ENCODE measurements at regions not wholly inside any gene's neighbourhood (a gene's known extent, or its start where the extent isn't known, plus 50 kb on each side); places are given as distances from the start of the nearest gene placed in this dataset.

DNA sequence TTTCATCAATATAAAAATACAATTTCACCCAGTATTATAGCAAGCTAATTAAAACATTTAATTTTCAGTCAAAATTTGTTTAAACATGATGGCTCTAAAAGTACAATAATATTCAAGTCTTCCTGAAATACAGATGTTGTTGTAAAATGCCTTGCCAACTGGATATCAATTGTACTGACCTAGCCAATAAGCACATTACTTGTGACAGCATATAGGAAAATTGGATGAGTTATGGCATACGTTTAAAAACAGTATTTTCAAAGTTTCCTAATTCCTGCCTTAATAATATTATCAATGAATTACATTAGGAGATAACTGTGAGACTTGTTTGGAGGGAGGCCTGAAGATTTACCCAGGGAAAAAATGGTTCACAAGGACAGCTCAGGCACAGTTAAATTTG, 336.9 kb upstream of the CDH20 start:
- DNase-seq: no peak

DNA sequence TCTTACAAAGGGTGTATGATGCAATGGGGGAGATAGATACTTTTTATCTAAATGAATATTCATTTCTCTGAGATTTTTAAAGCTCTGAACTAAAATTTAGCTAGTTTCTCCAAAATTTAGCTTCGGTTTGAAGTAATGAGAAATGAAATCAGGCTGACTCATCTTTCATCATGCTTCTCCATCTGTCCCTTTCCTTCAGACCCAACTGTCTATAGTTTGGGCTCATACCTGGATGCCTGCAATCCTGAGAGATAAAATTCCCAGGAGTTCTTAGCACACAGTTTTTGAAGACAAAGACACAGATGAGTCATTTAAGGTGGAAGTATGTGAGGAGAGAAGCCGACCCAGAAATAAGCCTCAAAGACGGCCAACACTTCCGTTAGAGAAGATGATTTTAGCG, 336.4 kb upstream of the CDH20 start:
- no peak for DNase-seq

DNA sequence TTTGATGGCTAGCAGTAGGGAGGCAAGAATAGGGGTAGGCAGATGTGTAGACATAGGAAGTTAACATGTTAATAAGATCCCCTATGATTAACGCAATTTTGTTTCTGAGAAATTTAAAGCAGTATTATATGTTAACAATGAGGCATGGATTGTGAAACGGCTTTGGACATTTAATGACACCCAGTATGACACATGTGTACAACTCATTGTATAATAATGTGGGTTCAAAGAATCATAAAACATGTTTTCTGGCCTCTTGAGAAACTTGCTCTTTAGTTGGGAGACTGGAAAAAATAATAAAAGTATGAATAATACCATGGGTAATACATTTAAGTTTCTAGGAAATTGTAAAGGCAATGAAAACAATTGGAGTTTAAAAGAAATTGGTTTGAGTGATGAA, 332.1 kb upstream of the CDH20 start:
- no peak for DNase-seq

DNA sequence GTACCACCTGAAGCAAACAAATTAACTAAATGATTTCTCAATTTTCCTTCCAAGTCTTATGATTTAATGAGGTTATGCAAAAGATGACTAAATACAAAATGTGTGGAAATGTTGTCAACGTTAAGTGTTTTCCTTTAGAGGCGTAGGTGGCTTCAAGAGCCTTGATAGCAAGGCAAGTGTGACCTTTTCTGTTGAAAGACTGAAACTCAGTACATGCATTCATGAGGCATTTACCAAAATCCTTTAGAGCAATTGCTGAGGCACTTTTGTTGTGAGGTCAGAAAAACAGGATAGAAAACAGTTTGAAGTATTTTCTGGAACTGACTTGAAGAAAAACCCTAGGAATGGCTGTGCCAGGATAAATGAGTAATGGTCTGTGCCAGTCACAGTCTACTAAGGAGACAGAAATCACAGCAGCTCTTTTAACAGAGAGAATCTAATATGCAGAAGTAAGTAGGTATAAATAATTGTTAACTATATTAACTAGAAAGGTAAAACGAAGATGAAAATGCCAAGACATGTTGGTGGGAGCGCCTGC, 326.5 kb upstream of the CDH20 start:
- no peak for DNase-seq

DNA sequence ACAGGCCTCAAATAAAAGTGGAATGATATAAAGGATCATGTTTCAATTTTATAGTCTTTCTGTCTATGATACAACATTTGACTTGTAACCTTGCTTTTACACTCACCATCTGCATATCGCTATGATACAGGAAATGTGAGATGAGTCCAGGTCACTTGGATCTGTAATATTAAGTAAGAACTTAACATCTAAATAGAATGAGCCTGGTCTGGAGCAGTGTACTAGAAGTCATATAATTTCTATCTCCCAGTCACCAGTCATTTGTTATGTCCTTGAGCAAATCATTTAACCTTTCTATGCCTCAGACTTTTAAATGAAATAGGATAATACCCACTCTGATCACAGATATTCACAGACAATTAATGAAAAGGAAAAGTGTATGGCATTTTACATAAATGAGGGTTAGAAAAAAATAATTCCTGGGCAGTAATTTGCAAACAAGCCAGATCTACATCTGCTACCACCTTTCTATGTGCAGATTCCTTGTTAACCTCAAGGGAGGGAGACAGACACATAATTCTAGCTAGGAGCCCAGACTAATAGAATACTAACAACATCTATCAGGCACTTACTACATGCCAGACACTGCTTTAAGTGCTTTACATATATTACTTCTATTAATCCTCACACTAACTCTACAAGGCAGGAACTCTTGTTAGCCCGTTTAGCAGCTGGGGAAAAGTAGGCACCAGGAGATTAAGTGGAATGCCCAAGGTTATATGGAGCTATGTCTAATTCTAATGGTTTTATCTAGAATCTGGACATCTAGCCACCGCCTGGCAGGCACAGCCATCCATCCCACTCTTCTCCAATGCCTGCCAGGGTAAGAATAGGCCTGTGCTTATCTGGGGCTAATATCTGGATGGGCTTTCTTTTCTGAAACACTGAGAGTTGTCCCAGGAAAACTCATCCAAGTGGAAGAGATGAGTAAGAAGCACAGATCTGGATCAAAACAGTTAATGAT, 313.6 kb upstream of the CDH20 start:
- DNase-seq: no peak

DNA sequence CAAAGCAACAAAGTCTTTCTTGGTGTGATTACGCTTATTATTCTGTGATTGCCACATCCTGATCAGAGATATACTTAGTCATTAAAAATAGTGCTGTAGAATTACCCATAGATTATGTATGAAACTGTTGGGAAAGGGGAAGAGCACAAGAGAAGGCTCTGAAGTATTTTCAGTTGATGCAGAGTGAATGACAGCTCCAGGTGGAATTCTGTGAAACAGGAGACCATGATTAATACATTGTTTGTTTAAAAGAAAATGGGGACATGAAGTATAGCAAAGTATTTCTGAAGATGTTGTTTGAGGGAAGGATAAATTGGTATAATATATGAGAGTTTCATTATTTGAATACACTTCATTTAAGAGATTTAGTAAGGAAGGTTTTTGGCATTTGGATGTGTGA, 307.6 kb upstream of the CDH20 start:
- no peak for DNase-seq

DNA sequence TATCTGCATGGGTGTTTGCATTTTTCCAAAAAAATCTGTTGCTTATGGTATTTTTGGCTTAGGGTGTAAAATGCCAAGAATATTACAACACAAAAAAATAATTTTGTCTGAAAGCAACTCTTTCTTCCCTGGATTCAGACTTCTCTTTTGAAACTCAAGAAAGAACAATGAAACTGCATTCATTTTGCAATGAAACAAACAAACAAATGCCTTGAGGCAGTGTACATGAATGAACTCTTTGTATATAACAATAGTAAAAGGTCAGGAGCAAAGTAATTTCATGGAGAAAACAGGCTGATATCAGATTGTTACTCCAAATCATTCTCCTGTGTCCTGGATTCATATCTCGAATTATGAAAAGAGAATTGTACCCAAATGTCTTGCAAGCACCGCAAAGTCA, 301.6 kb upstream of the CDH20 start:
- DNase-seq: no peak

DNA sequence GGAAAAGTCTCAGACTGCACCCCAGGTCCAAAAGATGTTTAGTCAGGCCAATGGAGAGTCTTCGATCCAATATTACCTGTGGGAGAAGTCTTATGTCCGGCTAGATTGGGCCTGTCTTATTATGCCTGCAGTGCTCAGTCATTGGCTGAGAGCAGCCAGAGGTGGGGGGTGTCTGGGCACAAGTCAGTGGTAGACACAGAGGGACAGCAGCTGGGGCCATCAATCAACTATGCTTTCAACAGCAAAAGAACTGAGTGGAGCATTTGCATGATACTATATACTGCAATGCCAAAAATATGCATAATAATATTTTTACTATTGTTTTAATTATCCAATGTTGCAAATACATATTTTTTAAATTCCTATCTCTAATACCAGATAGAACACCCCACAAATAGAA, 298.6 kb upstream of the CDH20 start:
- no peak for DNase-seq

DNA sequence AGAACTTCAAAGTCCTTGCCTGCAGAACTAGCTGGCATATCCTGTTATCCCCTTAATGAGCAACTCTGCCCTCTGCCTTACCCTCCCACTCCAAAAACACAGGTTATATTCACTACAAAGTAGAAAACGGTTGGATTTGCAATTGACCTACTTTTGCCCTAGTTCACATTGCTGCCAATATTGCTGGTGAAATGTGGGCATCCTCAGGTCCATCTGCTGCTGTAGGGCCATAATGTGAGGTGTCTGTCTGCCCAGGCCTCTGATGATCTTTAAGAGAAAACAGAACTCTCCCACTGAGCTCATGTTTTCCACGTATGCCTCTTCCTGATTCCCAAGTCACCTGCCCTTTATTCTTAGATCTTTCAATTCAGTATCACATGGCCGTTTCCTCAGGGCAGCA, 294.0 kb upstream of the CDH20 start:
- DNase-seq: no peak

DNA sequence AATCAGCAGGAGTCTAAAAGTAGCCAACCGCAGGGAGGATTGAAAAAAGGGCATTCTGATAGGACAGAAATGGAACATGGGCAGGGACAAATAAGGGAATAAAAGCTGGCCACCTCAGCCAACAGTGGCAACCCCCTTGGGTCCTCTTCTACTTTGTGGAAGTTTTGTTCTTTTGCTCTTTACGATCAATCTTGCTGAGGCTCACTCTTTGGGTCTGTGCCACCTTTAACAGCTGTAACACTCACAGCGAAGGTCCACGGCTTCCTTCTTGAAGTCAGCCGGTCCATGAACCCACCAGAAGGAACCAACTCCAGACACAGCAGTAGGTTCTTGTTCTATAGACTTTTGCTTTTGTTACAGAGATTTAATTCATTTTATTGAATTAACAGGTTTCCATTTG, 285.4 kb upstream of the CDH20 start:
- DNase-seq: no peak

DNA sequence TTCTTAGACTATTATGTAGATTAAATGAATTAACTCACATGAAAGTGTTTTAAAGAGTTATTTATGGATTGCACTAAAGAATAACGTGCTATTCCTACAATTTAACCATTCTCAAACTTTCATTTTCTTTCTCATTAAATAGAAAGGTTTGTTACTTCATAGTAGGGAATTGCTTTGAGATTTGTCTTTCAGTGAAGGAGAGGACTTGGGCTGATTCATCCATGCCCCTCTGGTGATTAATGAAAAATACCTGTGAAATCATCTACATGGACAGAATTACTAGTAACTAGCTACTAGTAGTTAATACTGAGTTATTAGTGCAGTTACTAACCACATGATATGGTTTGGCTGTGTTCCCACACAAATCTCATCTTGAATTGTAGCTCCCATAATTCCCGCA, 275.8 kb upstream of the CDH20 start:
- no peak for DNase-seq

DNA sequence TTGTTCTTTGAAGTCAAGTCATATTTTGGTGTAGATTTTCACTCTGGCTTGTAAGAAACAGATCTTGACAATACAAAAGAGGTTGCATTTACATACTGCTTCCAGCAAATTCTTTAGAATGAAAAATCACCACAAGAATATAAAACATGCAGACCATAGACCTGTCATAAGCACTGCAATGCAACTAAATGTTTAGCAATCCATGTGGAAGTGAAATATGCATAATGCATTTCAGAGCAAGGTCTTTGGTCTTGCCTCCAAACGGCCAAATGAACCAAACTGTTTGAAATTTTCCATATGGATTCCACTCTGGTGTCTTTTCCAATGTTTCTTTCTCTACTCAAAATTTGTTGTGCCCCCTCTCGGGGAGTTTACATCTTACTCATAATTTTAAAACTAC, 271.0 kb upstream of the CDH20 start:
- no peak for DNase-seq

DNA sequence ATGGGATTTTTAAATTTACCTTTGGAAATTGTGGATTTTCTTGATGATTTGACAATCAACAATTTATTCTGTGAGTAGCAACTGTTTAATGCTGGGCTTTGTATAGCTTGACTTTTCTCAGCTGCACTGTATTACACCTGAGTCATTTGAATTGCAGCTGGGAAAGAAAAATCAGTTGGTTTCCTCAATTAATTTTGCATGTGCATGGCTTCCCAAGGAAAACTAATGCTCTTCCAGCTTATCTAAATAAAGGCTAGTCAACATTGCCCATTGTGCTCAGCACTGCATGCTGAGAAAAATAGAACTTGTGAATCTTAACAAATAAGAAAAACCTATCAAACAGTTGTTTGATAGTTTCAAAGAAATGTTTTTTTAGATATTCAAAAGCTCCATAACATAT, 268.3 kb upstream of the CDH20 start:
- DNase-seq: no peak

DNA sequence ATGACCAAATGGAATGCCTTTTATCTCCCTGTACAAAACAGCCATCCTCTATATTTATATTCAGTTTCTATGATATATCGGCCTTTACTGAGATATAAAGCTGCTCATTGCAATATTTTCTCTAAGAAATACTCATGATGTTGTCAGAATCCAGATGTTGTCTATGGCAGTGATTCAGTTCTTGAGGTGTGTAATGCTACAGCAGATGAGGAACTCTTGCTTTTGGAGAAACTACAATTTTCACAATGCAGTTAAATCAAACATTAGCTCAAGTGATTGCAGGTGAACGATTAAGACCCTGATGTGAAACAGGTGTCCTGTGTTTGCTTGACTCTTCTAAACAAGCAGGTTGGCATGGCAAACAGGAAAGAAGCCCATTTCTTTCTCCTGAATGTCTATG, 256.2 kb upstream of the CDH20 start:
- no peak for DNase-seq

DNA sequence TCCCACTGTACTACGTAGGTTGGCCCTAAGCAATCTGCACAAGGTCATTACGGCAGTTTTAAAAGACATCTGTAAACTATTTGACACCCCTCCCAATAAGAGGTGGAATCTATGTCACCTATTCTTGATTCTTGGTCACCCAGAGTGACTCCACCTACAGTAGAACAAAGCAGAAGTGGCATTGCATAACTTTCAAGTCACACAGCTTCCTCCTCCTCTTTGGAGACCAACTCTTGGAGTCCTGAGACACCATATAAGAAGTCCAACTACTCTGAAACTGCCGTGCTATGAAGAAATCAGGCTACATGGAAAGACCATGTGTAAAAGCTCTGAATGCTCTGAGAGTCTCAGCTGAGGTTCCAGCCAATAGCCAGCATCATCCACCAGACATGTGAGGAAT, 253.5 kb upstream of the CDH20 start:
- DNase-seq: no peak

DNA sequence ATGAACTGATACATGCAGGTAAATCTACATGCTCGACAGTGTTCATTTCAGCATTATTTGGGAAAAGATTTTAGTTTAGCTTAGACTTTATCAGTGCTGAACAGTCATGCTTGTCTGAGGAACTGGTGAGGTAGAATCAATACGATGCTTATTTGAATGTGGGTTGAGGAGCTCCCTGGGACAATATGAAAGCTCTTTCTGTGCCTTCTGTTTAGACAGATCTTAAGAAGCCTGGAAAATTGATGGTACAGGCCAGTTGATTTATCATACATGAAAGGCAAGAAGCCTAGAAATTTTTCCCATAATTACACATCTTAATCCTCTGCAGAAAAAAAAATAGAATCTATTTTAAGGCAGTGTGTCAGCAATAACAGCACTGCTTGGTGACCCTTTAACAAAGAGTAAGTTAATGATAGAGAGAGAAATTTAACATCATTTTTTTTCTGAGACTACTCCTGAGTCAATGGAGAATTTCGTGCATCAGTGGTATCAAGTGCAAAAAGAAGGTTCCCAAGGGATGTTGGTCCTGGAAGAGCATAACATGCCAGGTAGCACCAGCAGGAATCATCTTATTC, 252.2 kb upstream of the CDH20 start:
- no peak for DNase-seq

DNA sequence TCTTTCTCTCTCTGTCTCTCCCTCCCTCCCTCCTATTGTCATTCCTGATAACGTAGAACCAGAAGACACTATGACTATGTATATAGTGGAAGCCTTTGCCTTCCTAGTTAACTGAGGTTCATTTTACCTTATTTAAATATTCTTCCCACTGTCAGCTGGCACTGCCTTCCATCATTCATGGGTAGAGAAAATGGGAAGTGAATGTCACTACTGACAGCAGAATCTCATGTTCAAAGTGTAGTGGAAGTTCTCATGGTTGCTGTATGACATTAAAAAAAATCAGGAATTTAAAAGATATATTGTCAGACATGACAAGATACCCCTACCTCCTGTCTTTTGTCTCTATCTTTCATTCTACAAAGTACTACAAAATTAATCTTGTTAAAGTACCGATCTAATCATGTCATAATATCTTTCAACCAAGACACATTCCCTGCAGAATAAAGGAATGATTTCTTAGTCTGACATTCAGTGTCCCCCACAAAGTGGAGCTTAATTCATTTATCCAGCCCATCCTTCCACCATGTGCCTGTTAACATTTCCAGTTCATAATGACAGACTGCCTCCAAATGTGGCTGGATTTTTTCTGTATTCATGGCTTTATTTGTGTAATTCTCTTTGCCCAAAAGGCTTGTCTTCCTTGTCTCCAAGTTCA, 250.1 kb upstream of the CDH20 start:
- DNase-seq: no peak

DNA sequence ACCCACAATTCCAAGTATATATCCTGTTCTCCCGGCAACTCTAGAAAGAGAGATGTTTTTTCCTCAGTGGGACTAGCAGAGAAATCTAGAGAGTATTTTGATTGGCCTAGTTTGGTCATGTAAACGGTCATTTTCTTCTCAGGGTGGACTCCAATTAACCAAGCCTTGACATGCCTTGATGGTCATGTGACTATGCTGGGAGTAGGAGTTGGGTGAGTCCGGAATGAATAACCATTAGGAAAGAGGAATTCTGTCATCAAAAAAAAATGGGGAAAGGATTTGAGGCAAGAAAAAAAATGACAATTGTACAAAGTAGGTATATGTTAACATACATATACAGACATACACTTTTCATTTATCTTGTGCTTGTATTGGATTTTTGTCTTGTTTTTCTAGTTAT, 248.2 kb upstream of the CDH20 start:
- no peak for DNase-seq

DNA sequence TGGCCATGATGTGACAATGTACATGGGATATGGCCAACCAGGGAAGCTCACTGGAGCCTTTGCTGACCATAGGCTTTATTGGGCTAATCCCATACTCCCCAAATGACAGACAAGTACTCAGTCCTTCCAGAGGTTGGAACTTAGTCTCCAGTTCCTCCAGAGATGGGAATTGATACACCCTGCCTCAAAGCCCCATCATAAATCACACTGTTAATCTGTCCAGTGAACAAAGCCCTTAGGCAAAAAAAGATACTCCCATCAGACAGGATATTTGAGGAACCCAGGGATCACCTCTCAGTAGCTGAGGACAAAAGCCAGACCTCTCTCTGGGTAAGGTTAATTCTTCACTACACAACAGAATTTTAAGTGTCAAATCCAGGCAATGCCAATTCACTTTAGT, 247.5 kb upstream of the CDH20 start:
- no peak for DNase-seq

DNA sequence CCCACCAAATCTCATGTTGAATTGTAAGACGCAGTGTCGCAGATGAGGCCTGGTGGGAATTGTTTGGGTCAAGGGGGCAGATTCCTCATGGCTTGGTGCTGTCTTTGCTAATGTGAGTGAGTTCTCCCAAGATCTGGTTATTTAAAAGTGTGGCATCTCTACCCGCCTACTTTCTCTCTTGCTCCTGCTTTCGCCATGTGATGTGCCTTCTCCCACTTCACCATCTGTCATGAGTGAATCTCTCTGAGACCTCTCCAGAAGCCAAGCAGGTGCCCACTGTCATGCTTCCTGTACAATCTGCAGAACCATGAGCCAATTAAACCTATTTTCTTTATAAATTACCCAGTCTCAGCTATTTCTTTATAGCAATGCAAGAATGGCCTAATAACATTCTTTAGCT, 246.6 kb upstream of the CDH20 start:
- DNase-seq: no peak

DNA sequence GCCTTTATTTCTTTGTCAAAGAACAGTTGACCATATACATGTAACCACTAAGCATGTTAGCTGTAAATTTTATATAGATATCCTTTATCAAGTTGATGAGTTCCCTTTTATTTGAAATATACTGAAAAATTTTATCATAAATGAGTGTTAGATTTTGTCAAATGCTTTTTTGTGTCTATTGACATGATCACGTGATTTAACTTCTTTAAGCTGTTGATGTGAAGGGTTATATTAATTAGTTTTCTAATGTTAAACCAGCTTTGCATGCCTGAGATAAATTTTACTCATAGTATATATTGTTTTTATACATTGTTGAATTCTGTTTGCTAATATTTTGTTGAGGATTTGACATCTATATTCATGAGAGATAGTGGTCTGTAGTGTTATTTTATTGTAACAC, 241.9 kb upstream of the CDH20 start:
- no peak for DNase-seq

DNA sequence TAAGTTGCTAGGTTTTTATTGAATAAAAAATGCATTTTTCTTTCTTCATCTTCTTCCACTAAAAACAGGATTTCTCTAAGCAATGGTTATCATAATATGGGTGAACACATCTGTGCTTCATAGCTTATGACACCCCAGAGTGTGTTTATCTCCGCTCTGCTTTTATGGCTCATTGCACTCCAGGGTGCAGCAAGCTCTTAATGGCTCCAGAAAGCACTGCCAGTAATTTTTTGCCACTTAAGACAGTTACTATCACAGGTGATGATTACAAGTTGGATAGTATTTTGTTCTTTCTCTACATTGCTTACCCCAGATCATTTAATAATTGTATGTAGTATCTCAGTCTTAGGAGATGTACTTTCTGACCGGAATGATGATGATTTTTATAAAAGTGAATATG, 239.3 kb upstream of the CDH20 start:
- no peak for DNase-seq

DNA sequence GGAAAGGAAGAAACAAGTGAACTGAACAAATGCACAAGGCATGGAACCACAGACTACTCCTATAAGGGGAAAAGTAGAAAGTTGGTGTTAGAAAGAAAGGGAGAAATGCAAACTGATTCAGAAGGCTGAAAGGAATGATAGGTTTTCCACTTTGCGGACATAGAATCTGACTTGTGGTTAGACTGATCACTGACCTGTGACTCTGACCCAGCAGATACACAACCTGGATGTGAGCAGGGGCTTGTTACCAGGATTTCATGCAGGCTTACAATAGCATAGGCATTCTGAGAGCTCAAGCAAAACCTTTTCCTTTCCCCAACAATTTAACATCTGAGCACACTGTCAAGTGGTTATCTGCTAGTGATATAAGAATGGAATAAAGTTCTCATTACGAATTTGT, 237.0 kb upstream of the CDH20 start:
- DNase-seq: no peak

DNA sequence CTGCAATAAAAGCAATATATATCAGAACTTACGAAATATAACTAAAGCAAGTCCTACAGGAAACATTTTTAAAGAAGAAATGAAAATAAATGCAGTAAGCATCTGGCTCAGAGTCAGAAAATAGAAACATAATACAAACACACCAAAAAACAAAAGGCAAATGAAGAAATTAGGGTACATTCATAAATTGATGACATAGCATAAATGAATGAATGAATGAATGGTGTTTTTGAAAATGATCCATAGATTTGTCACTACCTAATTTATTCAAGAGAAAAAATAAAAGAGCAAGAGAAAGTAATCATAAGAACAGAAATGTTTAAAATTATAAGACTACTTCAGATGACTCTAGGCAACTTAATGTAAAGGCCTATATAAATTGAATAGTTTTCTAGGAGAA, 226.1 kb upstream of the CDH20 start:
- no peak for DNase-seq
